ENCODE measurements at regions not wholly inside any gene's neighbourhood (a gene's known extent, or its start where the extent isn't known, plus 50 kb on each side); places are given as distances from the start of the nearest gene placed in this dataset.
"Not testable (repeated sequence)": the region's sequence is repeated elsewhere in the genome, so short reads cannot be mapped to it uniquely, and the experiment has no call there.

GRCh38 chr15:20680257-20680815 lies 138.7 kb upstream of the GOLGA6L6 start:
- not testable (repeated sequence) for H3K9me3 ChIP-seq (ENCODE audit: severe bottlenecking); H3K4me1 ChIP-seq (ENCODE audit: insufficient read depth, poor library complexity, severe bottlenecking); H3K27ac ChIP-seq (ENCODE audit: poor library complexity, severe bottlenecking); H3K4me3 ChIP-seq (ENCODE audit: severe bottlenecking); DNase-seq (ENCODE audit: low spot score); H3K27me3 ChIP-seq (ENCODE audit: insufficient read depth, poor library complexity, severe bottlenecking); H3K36me3 ChIP-seq (ENCODE audit: low read depth)
- peak; percentile 100 for ATAC-seq (ENCODE audit: low read depth)

GRCh38 chr15:20672470-20672869 lies 130.9 kb upstream of the GOLGA6L6 start:
- H3K9me3 ChIP-seq (ENCODE audit: severe bottlenecking), result no peaks in the 10 kb centered on the region
- H3K27ac ChIP-seq (ENCODE audit: poor library complexity, severe bottlenecking), result no peak overlapping the region
- no peak for TF ChIP-seq CTCF (IDR thresholded peaks at IDR 0.05; ENCODE audit: poor library complexity, severe bottlenecking)
- H3K4me1 ChIP-seq (ENCODE audit: insufficient read depth, poor library complexity, severe bottlenecking), result peaks cover 15% of the 10 kb centered on the region
- H3K4me3 ChIP-seq (ENCODE audit: severe bottlenecking), result no peak overlapping the region
- H3K27me3 ChIP-seq (ENCODE audit: insufficient read depth, poor library complexity, severe bottlenecking), result no peaks in the 10 kb centered on the region
- DNase-seq (ENCODE audit: low spot score) (no peak), ATAC-seq (ENCODE audit: low read depth) (no peak)
- H3K36me3 ChIP-seq (ENCODE audit: low read depth), result no peaks in the 10 kb centered on the region

- no peak overlapping the region for H3K27ac ChIP-seq (ENCODE audit: poor library complexity, severe bottlenecking)
- TF ChIP-seq CTCF (IDR thresholded peaks at IDR 0.05; ENCODE audit: poor library complexity, severe bottlenecking), result no peak
Observed at GRCh38 chr15:20671675-20672074, 130.1 kb upstream of the GOLGA6L6 start.

GRCh38 chr15:20666410-20666809 lies 124.8 kb upstream of the GOLGA6L6 start:
- H3K4me1 ChIP-seq (ENCODE audit: insufficient read depth, poor library complexity, severe bottlenecking), result peaks cover 12% of the 10 kb centered on the region
- H3K4me3 ChIP-seq (ENCODE audit: severe bottlenecking); H3K27me3 ChIP-seq (ENCODE audit: insufficient read depth, poor library complexity, severe bottlenecking); DNase-seq (ENCODE audit: low spot score); H3K9me3 ChIP-seq (ENCODE audit: severe bottlenecking); ATAC-seq (ENCODE audit: low read depth); H3K27ac ChIP-seq (ENCODE audit: poor library complexity, severe bottlenecking); H3K36me3 ChIP-seq (ENCODE audit: low read depth): not testable (repeated sequence)

More at GRCh38 chr15:20671675-20672074, 130.1 kb upstream of the GOLGA6L6 start:
- H3K4me3 ChIP-seq (ENCODE audit: severe bottlenecking), result no peak overlapping the region
- no peaks in the 10 kb centered on the region for H3K36me3 ChIP-seq (ENCODE audit: low read depth)
- H3K27me3 ChIP-seq (ENCODE audit: insufficient read depth, poor library complexity, severe bottlenecking), result no peaks in the 10 kb centered on the region
- no peaks in the 10 kb centered on the region for H3K9me3 ChIP-seq (ENCODE audit: severe bottlenecking)
- H3K4me1 ChIP-seq (ENCODE audit: insufficient read depth, poor library complexity, severe bottlenecking), result peaks cover 15% of the 10 kb centered on the region
- no peak for DNase-seq (ENCODE audit: low spot score)
- peak; percentile 87 for ATAC-seq (ENCODE audit: low read depth)

- TF ChIP-seq CTCF (IDR thresholded peaks at IDR 0.05; ENCODE audit: poor library complexity, severe bottlenecking), result no peak
- no peak overlapping the region for H3K27ac ChIP-seq (ENCODE audit: poor library complexity, severe bottlenecking)
- DNase-seq (ENCODE audit: low spot score), result no peak
Observed at GRCh38 chr15:20665653-20666052, 124.1 kb upstream of the GOLGA6L6 start.

DNA sequence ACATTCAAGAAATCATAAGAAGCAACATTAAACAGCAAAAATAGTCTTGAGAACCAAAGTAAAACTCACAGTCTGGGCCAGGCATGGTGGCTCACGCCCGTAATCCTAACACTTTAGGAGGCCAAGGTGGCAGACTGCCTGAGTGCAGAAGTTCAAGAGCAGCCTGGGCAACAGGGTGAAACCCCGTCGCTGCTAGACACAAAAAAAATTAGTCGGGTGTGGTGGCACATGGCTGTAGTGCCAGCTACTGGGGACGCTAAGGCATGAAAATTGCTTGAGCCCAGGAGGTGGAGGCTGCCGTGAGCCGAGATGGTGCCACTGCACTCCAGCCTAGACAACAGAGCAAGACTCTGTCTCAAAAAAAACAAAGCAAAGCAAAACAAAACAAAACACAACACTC lies 117.7 kb upstream of the GOLGA6L6 start:
- Histone ChIP-seq H3K4me1 (ENCODE audit: insufficient read depth, poor library complexity, severe bottlenecking) (peaks cover 3% of the 10 kb centered on the region), H3K27me3 (ENCODE audit: insufficient read depth, poor library complexity, severe bottlenecking) (no peaks in the 10 kb centered on the region), H3K4me3 (ENCODE audit: severe bottlenecking) (no peak overlapping the region), H3K9me3 (ENCODE audit: severe bottlenecking) (no peaks in the 10 kb centered on the region), H3K27ac (ENCODE audit: poor library complexity, severe bottlenecking) (no peak overlapping the region), H3K36me3 (ENCODE audit: low read depth) (peaks cover 4% of the 10 kb centered on the region; the same call in 1 of the 2 replicates)
- ATAC-seq (ENCODE audit: low read depth), result 0 out of 3 replicates have a peak, but pooled peaks have one; percentile 13
- no peak for TF ChIP-seq CTCF (IDR thresholded peaks at IDR 0.05; ENCODE audit: poor library complexity, severe bottlenecking)
- no peak for DNase-seq (ENCODE audit: low spot score)

More at GRCh38 chr15:20665653-20666052, 124.1 kb upstream of the GOLGA6L6 start:
- Histone ChIP-seq H3K36me3 (ENCODE audit: low read depth) (no peaks in the 10 kb centered on the region), H3K27me3 (ENCODE audit: insufficient read depth, poor library complexity, severe bottlenecking) (no peaks in the 10 kb centered on the region), H3K9me3 (ENCODE audit: severe bottlenecking) (peaks cover 2% of the 10 kb centered on the region), H3K4me1 (ENCODE audit: insufficient read depth, poor library complexity, severe bottlenecking) (peaks cover 4% of the 10 kb centered on the region), H3K4me3 (ENCODE audit: severe bottlenecking) (no peak overlapping the region)
- ATAC-seq (ENCODE audit: low read depth), result peak; percentile 13; the same call in 1 of the 3 replicates
